ENCODE measurements at regions not wholly inside any gene's neighbourhood (a gene's known extent, or its start where the extent isn't known, plus 50 kb on each side); places are given as distances from the start of the nearest gene placed in this dataset.

- TF ChIP-seq EZH2 (IDR thresholded peaks at IDR 0.05; ENCODE audit: borderline replicate concordance, low read depth, low read length, poor library complexity, severe bottlenecking) = no peak
- TF ChIP-seq, protein P1, sequence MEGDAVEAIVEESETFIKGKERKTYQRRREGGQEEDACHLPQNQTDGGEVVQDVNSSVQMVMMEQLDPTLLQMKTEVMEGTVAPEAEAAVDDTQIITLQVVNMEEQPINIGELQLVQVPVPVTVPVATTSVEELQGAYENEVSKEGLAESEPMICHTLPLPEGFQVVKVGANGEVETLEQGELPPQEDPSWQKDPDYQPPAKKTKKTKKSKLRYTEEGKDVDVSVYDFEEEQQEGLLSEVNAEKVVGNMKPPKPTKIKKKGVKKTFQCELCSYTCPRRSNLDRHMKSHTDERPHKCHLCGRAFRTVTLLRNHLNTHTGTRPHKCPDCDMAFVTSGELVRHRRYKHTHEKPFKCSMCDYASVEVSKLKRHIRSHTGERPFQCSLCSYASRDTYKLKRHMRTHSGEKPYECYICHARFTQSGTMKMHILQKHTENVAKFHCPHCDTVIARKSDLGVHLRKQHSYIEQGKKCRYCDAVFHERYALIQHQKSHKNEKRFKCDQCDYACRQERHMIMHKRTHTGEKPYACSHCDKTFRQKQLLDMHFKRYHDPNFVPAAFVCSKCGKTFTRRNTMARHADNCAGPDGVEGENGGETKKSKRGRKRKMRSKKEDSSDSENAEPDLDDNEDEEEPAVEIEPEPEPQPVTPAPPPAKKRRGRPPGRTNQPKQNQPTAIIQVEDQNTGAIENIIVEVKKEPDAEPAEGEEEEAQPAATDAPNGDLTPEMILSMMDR (conservative IDR thresholded peaks at IDR 0.05; ENCODE audit: low read depth, low read length) = no peak
These were observed 147.1 kb downstream of the URI1 start for GRCh38 chr19:30089086-30089665.
